GM21423 (cell line): ENCODE measurements at regions not wholly inside any gene's neighbourhood (a gene's known extent, or its start where the extent isn't known, plus 50 kb on each side); places are given as distances from the start of the nearest gene placed in this dataset.
"Not testable (repeated sequence)": the region's sequence is repeated elsewhere in the genome, so short reads cannot be mapped to it uniquely, and the experiment has no call there.

Experiments
- ATAC-seq: cut with Tn5 transposase; IDR thresholded peaks from one replicate; pipeline ENCODE4 v1.9.1; 2021; ENCODE audit warnings: mild to moderate bottlenecking, moderate library complexity; ENCODE audit not compliant: unreplicated experiment

GRCh38 chr1:99534638-99534930 is 111.3 kb upstream of the PALMD start:
- ATAC-seq = no peak

- no peak for ATAC-seq
These were observed 110.3 kb upstream of the PALMD start for GRCh38 chr1:99535470-99536164.

- ATAC-seq = no peak
These were observed 107.9 kb upstream of the PALMD start for GRCh38 chr1:99537886-99538617.

- ATAC-seq = no peak
These were observed 107.3 kb upstream of the PALMD start for GRCh38 chr1:99538618-99538956.

- ATAC-seq = no peak
These were observed 106.8 kb upstream of the PALMD start for GRCh38 chr1:99539131-99539530.

- no peak for ATAC-seq
These were observed 105.2 kb upstream of the PALMD start for GRCh38 chr1:99540744-99541143.

- no peak for ATAC-seq
These were observed 101.6 kb upstream of the PALMD start for GRCh38 chr1:99544328-99544727.

GRCh38 chr1:99546432-99547416 is 99.2 kb upstream of the PALMD start:
- ATAC-seq = no peak

- no peak for ATAC-seq
These were observed 96.8 kb upstream of the PALMD start for GRCh38 chr1:99548943-99549605.

GRCh38 chr1:99550198-99550597 is 95.7 kb upstream of the PALMD start:
- ATAC-seq = no peak

GRCh38 chr1:99551812-99552614 is 93.9 kb upstream of the PALMD start:
- no peak for ATAC-seq

GRCh38 chr1:99553301-99553700 is 92.6 kb upstream of the PALMD start:
- no peak for ATAC-seq

GRCh38 chr1:99553819-99554218 is 92.1 kb upstream of the PALMD start:
- ATAC-seq = not testable (repeated sequence)

- no peak for ATAC-seq
These were observed 91.2 kb upstream of the PALMD start for GRCh38 chr1:99554727-99555126.

GRCh38 chr1:99557546-99558202 is 88.2 kb upstream of the PALMD start:
- ATAC-seq = peak; percentile 70

- ATAC-seq = no peak
These were observed 86.7 kb upstream of the PALMD start for GRCh38 chr1:99559166-99559565.

- no peak for ATAC-seq
These were observed 85.5 kb upstream of the PALMD start for GRCh38 chr1:99560207-99561040.

- no peak for ATAC-seq
These were observed 84.0 kb upstream of the PALMD start for GRCh38 chr1:99561952-99562351.
